Keratinocyte (primary cell): ENCODE measurements at regions not wholly inside any gene's neighbourhood (a gene's known extent, or its start where the extent isn't known, plus 50 kb on each side); places are given as distances from the start of the nearest gene placed in this dataset.

Source experiments
- EZH2 ChIP-seq: IDR thresholded peaks from one replicate; pipeline ENCODE4 v1.6.1; 2012; ENCODE audit warnings: inconsistent platforms, mild to moderate bottlenecking, low read length, moderate library complexity
- TF ChIP-seq, protein P1 (sequence below), 3 experiments: IDR thresholded peaks in 1 of 3; conservative IDR thresholded peaks in 1 of 3; optimal IDR thresholded peaks in 1 of 3; 2 replicates in 2 of 3; 3 replicates in 1 of 3; pipeline versions ENCODE3 to v1.5.1; 2011; ENCODE audit warnings: low read length in 3 of 3, mild to moderate bottlenecking in 3 of 3, moderate library complexity in 2 of 3, control low read depth in 1 of 3, inconsistent platforms in 1 of 3; ENCODE audit not compliant: insufficient read depth in 2 of 3; ENCODE audit errors: extremely low read depth in 1 of 3

DNA sequence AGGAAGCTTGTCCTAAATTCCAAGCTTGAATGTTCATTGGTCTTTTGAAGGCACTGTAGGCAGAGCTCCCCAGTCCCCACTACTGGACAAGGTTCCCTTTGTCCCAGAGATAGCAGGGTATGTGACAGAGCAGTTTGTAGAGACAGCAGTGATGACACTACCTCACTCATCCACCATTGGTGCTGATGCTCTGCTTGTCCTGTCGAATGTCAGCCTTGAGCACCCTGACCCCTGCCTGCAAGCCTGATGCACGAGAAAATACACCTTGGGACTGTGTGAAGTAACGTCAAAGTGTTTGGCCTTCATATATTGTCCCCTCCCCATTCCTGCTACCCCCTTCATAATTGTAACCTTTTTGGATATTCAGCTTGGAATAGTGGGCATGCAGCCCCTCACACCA lies 188.9 kb upstream of the EOLA2 start:
- TF ChIP-seq, protein P1, sequence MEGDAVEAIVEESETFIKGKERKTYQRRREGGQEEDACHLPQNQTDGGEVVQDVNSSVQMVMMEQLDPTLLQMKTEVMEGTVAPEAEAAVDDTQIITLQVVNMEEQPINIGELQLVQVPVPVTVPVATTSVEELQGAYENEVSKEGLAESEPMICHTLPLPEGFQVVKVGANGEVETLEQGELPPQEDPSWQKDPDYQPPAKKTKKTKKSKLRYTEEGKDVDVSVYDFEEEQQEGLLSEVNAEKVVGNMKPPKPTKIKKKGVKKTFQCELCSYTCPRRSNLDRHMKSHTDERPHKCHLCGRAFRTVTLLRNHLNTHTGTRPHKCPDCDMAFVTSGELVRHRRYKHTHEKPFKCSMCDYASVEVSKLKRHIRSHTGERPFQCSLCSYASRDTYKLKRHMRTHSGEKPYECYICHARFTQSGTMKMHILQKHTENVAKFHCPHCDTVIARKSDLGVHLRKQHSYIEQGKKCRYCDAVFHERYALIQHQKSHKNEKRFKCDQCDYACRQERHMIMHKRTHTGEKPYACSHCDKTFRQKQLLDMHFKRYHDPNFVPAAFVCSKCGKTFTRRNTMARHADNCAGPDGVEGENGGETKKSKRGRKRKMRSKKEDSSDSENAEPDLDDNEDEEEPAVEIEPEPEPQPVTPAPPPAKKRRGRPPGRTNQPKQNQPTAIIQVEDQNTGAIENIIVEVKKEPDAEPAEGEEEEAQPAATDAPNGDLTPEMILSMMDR (optimal IDR thresholded peaks at IDR 0.05 in 1 of 3, IDR thresholded peaks at IDR 0.05 in 1 of 3, conservative IDR thresholded peaks at IDR 0.05 in 1 of 3; ENCODE audit: extremely low read depth in 1 of 3, insufficient read depth in 2 of 3, low read length in 3 of 3) = no peak
- TF ChIP-seq EZH2 = no peak
